Stimulated activated naive CD8-positive, alpha-beta T cell treated with anti-CD3 and anti-CD28 coated beads, Interleukin-15, Interleukin-2, amounts not matched to agents 100 ng/mL and 50 ng/mL, for 24 hours (primary cell): ENCODE measurements at regions not wholly inside any gene's neighbourhood (a gene's known extent, or its start where the extent isn't known, plus 50 kb on each side); places are given as distances from the start of the nearest gene placed in this dataset.

Experiments used
- H3K27ac Mint-ChIP-seq: one replicate; pipeline ENCODE4 v1.8.0; 2021; ENCODE audit warnings: mild to moderate bottlenecking, mixed read lengths
- H3K27me3 Mint-ChIP-seq: one replicate; pipeline ENCODE4 v1.8.0; 2021; ENCODE audit warnings: mixed read lengths
- H3K36me3 Mint-ChIP-seq: one replicate; pipeline ENCODE4 v1.8.0; 2021; ENCODE audit warnings: low read depth, mixed read lengths
- H3K4me1 Mint-ChIP-seq: one replicate; pipeline ENCODE4 v1.8.0; 2021; ENCODE audit warnings: low read depth, mixed read lengths
- H3K4me3 Mint-ChIP-seq: one replicate; pipeline ENCODE4 v1.8.0; 2021; ENCODE audit warnings: mild to moderate bottlenecking, mixed read lengths
- H3K9me3 Mint-ChIP-seq: one replicate; pipeline ENCODE4 v1.8.0; 2021; ENCODE audit warnings: mixed read lengths

DNA sequence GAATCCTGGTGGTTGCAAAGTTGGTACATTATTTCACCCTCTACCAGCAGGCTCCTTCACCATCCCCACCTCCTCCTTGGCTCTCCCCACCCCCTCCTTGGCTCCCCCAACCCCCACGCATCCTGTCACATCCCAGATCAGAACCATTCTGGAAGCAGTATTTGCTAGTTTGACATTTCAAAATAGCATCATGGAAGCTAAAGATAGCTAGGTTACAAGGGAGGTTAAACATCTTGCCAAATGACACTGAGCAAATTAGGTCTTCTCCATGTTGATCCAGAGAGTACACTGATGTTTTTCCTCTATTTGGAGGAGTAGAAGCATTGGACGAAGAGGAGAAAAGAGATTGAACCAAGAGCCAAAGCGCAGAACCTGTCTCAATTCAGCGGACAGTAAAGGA, 158.9 kb upstream of the FGGY start:
- H3K4me3 Mint-ChIP-seq, result no peak overlapping the region
- H3K27me3 Mint-ChIP-seq, result no peaks in the 10 kb centered on the region
- no peak overlapping the region for H3K27ac Mint-ChIP-seq
- H3K36me3 Mint-ChIP-seq, result no peaks in the 10 kb centered on the region
- peaks cover 21% of the 10 kb centered on the region for H3K4me1 Mint-ChIP-seq
- H3K9me3 Mint-ChIP-seq, result no peaks in the 10 kb centered on the region

DNA sequence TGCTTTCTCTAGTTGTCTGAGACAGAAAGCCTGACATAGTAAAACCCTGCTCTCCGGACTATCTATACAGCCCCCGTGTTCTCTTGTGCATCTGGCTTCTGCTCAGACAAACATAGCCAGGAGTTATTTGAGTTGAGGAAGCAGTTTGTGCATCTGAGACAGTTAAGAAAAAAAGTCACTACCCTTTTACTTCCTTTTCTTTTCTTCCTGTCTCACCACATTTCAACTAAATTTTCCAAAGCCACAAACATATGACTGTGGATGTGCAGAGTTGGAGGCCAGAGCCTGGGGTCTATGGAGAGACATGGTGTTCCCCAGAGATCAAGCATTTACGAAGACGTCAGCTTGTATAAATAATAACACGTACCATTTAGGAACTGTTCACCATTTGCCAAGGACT, 158.5 kb upstream of the FGGY start:
- H3K4me3 Mint-ChIP-seq, result no peak overlapping the region
- H3K4me1 Mint-ChIP-seq, result peaks cover 25% of the 10 kb centered on the region
- H3K9me3 Mint-ChIP-seq, result no peaks in the 10 kb centered on the region
- no peaks in the 10 kb centered on the region for H3K36me3 Mint-ChIP-seq
- H3K27ac Mint-ChIP-seq, result no peak overlapping the region
- H3K27me3 Mint-ChIP-seq, result no peaks in the 10 kb centered on the region

DNA sequence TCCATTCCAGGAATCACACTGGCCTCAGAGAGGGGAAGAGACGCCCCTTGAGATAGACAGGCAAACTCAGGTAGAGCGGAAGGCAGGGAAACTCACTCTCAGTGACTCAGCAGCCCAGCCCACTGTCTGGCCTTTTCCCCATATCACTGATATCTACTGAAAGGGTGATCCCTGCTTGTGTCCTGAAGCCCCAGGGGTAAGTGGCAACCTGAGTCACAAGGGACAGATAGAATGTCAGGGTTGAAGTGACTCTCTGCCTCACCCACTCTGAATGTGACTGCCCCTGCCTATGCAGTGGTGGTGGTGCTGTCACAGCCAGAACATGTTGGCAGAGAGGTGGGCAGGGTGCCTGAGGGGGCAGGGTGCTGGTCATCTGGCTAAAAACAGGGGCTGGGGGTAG, 157.5 kb upstream of the FGGY start:
- H3K9me3 Mint-ChIP-seq, result no peaks in the 10 kb centered on the region
- no peak overlapping the region for H3K27ac Mint-ChIP-seq
- H3K27me3 Mint-ChIP-seq, result no peaks in the 10 kb centered on the region
- peaks cover 27% of the 10 kb centered on the region for H3K4me1 Mint-ChIP-seq
- H3K4me3 Mint-ChIP-seq, result no peak overlapping the region
- H3K36me3 Mint-ChIP-seq, result no peaks in the 10 kb centered on the region

GRCh38 chr1:59141267-59141863, 155.5 kb upstream of the FGGY start:
- no peak overlapping the region for H3K27ac Mint-ChIP-seq
- H3K9me3 Mint-ChIP-seq, result no peaks in the 10 kb centered on the region
- H3K4me1 Mint-ChIP-seq, result peaks cover 30% of the 10 kb centered on the region
- H3K36me3 Mint-ChIP-seq, result no peaks in the 10 kb centered on the region
- H3K27me3 Mint-ChIP-seq, result no peaks in the 10 kb centered on the region
- no peak overlapping the region for H3K4me3 Mint-ChIP-seq

GRCh38 chr1:59142311-59143132, 154.4 kb upstream of the FGGY start:
- Mint-ChIP-seq H3K36me3 (no peaks in the 10 kb centered on the region), H3K4me1 (peaks cover 40% of the 10 kb centered on the region), H3K4me3 (no peak overlapping the region), H3K27me3 (no peaks in the 10 kb centered on the region), H3K27ac (peak overlapping the region; percentile 43), H3K9me3 (no peaks in the 10 kb centered on the region)

DNA sequence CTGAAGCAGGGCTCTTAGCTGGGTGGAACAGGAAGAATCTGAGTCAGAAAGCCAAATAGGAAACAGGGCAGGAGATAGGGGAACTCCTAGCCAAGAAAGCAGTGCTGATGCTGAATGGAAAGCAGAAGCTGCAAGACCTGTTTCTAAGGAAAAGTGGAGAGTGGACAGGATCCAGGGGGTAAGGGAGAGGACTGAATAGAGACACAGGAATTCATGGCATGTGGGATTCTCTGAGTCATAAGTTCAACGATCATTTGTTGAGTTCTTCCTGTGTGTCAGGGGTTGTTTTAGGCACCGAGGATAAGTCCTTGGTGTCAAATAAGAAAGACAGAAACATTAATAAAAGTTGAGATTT, 153.8 kb upstream of the FGGY start:
- no peak overlapping the region for H3K4me3 Mint-ChIP-seq
- no peaks in the 10 kb centered on the region for H3K27me3 Mint-ChIP-seq
- H3K36me3 Mint-ChIP-seq, result no peaks in the 10 kb centered on the region
- H3K9me3 Mint-ChIP-seq, result no peaks in the 10 kb centered on the region
- H3K27ac Mint-ChIP-seq, result no peak overlapping the region
- peaks cover 39% of the 10 kb centered on the region for H3K4me1 Mint-ChIP-seq

DNA sequence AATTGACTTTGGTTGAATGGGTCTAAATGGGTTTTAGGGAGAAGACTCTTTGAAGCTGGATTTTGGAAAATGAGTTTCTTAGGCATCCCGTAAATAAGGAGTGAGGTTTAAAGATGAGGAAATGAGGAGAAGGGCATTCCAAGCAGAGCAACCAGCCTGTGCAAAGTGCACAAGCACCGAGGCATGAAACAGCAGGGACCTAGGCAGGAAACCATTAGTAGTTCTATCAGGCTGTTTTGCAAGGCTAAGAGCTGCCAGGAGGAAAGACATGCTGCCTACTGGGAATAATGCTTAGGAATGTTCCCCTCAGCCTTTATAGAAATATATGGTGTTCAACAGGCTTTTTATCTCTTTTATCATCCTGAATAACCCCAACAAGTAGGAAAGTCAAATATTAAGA, 153.1 kb upstream of the FGGY start:
- H3K27ac Mint-ChIP-seq, result no peak overlapping the region
- peaks cover 34% of the 10 kb centered on the region for H3K4me1 Mint-ChIP-seq
- H3K9me3 Mint-ChIP-seq, result no peaks in the 10 kb centered on the region
- no peak overlapping the region for H3K4me3 Mint-ChIP-seq
- no peaks in the 10 kb centered on the region for H3K27me3 Mint-ChIP-seq
- H3K36me3 Mint-ChIP-seq, result no peaks in the 10 kb centered on the region

DNA sequence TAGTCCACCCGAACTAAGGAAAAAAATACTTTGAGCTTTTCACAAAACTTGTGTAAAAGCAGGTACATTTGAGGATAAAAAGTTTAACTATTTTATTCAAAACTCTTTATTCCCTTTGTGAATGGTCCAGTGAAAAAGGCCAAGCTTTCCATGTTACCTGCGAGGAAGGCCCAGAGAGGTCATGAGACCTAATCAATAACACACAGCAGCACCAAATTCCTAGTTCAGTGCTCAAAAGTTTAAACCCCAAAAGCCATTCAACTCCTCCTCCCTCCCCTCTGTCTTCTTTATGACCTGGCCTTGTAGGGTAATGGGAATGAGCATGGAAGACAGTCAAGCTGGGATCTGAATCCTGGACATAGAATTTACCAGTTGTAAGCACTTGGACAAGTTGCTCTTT, 151.9 kb upstream of the FGGY start:
- no peaks in the 10 kb centered on the region for H3K9me3 Mint-ChIP-seq
- no peak overlapping the region for H3K4me3 Mint-ChIP-seq
- H3K4me1 Mint-ChIP-seq, result peaks cover 31% of the 10 kb centered on the region
- H3K36me3 Mint-ChIP-seq, result no peaks in the 10 kb centered on the region
- H3K27ac Mint-ChIP-seq, result no peak overlapping the region
- no peaks in the 10 kb centered on the region for H3K27me3 Mint-ChIP-seq

GRCh38 chr1:59146056-59146455, 150.8 kb upstream of the FGGY start:
- Mint-ChIP-seq H3K36me3 (no peaks in the 10 kb centered on the region), H3K9me3 (no peaks in the 10 kb centered on the region), H3K4me1 (peaks cover 42% of the 10 kb centered on the region), H3K27me3 (no peaks in the 10 kb centered on the region), H3K27ac (peak overlapping the region; percentile 94), H3K4me3 (peak overlapping the region; percentile 94)

GRCh38 chr1:59146651-59147358, 150.1 kb upstream of the FGGY start:
- Mint-ChIP-seq H3K9me3 (no peaks in the 10 kb centered on the region), H3K27me3 (no peaks in the 10 kb centered on the region)

DNA sequence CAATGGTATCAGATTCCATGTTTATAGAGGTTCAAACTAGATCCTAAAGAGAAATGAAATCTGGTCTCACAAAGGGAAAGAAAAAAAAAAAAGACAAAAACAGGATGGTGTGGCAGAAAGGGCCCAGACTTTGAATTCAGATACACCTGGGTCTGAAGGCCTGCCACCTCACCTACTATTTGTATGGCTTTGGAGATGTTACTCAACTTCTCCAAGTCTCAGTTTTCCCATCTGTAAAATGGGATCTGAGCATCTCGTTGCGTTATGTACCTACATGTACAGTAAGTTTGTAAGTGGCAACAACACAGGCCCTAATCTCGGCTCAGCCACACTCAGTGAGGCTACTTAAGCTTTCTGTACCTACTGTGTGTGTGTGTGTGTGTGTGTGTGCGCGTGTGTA, 147.5 kb upstream of the FGGY start:
- Mint-ChIP-seq H3K36me3 (no peaks in the 10 kb centered on the region), H3K27ac (no peak overlapping the region), H3K4me3 (no peak overlapping the region), H3K27me3 (no peaks in the 10 kb centered on the region), H3K4me1 (peaks cover 26% of the 10 kb centered on the region), H3K9me3 (no peaks in the 10 kb centered on the region)

More at GRCh38 chr1:59146651-59147358, 150.1 kb upstream of the FGGY start:
- Mint-ChIP-seq H3K4me3 (peak overlapping the region; percentile 94), H3K36me3 (no peaks in the 10 kb centered on the region), H3K4me1 (peaks cover 42% of the 10 kb centered on the region), H3K27ac (peak overlapping the region; percentile 94)

DNA sequence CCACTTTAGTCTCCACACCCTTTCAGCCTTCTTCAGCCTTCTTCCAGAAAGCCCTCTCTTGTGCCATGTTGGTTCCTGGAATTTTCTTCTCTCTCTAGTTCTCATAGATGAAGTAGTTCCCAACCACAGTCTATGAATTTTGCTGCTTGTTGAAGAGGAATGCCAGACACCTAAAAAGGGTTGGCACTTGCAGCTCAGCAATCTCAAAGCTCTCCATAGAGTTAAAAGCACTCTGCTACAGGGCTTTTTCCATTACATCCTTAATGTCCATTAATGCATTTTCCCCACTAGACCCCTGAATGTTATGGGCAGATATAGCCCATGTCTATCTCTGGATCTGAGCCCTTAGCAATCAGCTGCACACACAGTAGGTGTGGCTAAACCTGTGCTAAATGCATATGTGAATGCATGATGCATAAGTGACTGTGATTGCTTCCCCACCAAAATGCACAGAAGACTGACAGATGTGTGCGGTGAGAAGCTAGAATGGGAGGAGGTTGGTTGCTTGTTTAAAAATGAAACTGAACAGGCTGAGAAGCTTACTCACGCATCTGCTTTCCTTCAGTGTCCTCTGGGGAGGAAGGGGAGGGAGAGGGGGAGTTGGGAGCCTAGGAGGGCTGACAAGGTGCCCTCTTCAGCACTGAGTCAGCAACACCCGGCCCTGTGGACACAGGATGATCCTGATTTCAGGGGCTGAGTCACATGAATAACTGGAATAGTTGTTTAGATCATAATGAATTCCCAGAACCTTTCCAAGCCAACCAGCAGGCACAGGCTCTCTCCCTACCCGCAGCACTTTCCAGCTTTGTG, 146.1 kb upstream of the FGGY start:
- Mint-ChIP-seq H3K27ac (peak overlapping the region; percentile 45), H3K27me3 (no peaks in the 10 kb centered on the region), H3K4me1 (peaks cover 26% of the 10 kb centered on the region), H3K4me3 (no peak overlapping the region), H3K9me3 (no peaks in the 10 kb centered on the region), H3K36me3 (no peaks in the 10 kb centered on the region)

DNA sequence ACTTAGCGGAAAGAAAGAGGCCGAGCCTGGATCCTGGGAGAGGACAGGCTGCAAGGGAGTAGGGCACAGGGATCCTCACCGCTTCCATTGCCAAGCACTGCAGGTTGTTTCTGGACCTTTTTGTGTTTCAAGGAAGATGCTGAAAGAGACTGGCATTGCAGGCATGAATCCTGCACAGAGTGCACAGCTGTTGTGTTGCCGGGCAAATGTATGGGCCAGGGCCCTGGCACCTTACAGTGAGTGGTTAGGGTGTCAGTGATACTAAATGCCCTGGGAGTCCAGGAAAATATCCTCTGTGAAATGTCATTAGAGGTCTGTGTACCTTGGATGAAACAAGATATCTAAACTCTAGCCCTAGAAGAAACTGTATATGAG, 145.5 kb upstream of the FGGY start:
- Mint-ChIP-seq H3K36me3 (no peaks in the 10 kb centered on the region), H3K4me1 (peaks cover 23% of the 10 kb centered on the region), H3K27ac (no peak overlapping the region), H3K9me3 (no peaks in the 10 kb centered on the region), H3K27me3 (no peaks in the 10 kb centered on the region), H3K4me3 (no peak overlapping the region)

DNA sequence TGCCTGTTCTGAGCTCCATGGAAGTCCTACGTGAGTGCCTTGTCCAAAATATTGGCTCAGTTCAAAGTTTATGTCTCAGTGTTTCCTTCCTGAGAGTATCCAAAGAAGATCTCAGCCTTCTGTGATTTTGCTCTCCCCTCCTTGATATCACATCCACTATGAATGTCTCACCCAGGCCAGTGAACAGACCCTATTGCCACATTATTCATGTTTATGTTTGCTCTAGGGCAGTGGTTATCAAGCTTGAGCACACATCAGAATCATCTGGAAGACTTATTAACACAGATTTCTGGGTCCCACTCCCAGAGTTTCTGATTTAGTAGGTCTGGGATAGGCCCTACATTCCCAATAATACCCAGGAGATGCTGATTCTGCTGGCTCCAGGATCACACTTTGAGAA, 145.0 kb upstream of the FGGY start:
- H3K36me3 Mint-ChIP-seq, result no peaks in the 10 kb centered on the region
- peaks cover 20% of the 10 kb centered on the region for H3K4me1 Mint-ChIP-seq
- no peaks in the 10 kb centered on the region for H3K27me3 Mint-ChIP-seq
- no peak overlapping the region for H3K27ac Mint-ChIP-seq
- H3K9me3 Mint-ChIP-seq, result no peaks in the 10 kb centered on the region
- H3K4me3 Mint-ChIP-seq, result no peak overlapping the region

DNA sequence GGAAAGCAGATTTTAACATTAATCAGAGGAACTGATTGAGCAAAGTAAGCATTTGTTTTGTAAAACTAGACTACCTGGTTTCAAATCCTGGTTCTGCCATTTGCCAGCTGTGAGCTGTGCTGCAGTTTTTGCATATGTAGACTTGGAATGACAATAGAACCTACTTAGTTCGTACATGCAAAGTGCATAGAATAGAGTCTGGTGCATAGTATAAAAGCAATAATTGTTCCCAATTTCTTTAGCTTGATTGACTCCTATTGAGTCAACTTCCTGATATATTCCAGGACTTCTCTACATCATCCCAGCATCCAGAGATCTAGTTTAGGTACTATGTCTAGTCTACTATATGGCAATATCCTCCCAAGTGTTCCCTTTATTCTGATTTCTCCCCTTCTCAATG, 144.4 kb upstream of the FGGY start:
- Mint-ChIP-seq H3K27ac (no peak overlapping the region), H3K4me3 (no peak overlapping the region), H3K4me1 (peaks cover 14% of the 10 kb centered on the region)

More for the DNA sequence above, 144.4 kb upstream of the FGGY start:
- Mint-ChIP-seq H3K36me3 (no peaks in the 10 kb centered on the region), H3K9me3 (no peaks in the 10 kb centered on the region), H3K27me3 (no peaks in the 10 kb centered on the region)
